KMS-11 (cell line): ENCODE measurements at regions not wholly inside any gene's neighbourhood (a gene's known extent, or its start where the extent isn't known, plus 50 kb on each side); places are given as distances from the start of the nearest gene placed in this dataset.

Experiments used
- H2AFZ ChIP-seq: fragments of 200-600 bp; sonication (generic); 2 replicates; pipeline ENCODE4 v1.6.1; 2016; ENCODE audit warnings: antibody characterized with exemption, mixed run types, low read depth
- H3K27ac ChIP-seq: fragments of 200-600 bp; sonication (generic); 2 replicates; pipeline ENCODE4 v1.6.1; 2016; ENCODE audit warnings: mild to moderate bottlenecking, mixed run types
- H3K27me3 ChIP-seq: fragments of 200-600 bp; sonication (generic); 2 replicates; pipeline ENCODE4 v1.6.1; 2017; ENCODE audit warnings: mild to moderate bottlenecking, low read depth, mixed run types, moderate library complexity; ENCODE audit not compliant: insufficient read depth
- H3K36me3 ChIP-seq: fragments of 200-600 bp; sonication (generic); 2 replicates; pipeline ENCODE4 v1.6.1; 2017; ENCODE audit warnings: mild to moderate bottlenecking, mixed run types; ENCODE audit not compliant: insufficient read depth
- H3K4me1 ChIP-seq: fragments of 200-600 bp; sonication (generic); 2 replicates; pipeline ENCODE4 v1.6.1; 2016; ENCODE audit warnings: mild to moderate bottlenecking, low read depth, mixed run types; ENCODE audit not compliant: poor library complexity, severe bottlenecking
- H3K4me2 ChIP-seq: fragments of 200-600 bp; sonication (generic); 2 replicates; pipeline ENCODE4 v1.7.0; 2016; ENCODE audit warnings: mild to moderate bottlenecking, mixed run types
- H3K4me3 ChIP-seq: fragments of 200-600 bp; sonication (generic); IDR thresholded peaks from 2 replicates; pipeline ENCODE4 v1.6.1; 2017; ENCODE audit warnings: low read depth, low read length, mixed read lengths; ENCODE audit not compliant: insufficient read depth
- H3K79me2 ChIP-seq: fragments of 200-600 bp; sonication (generic); 2 replicates; pipeline ENCODE4 v1.6.1; 2016; ENCODE audit warnings: low read depth, mixed run types; ENCODE audit not compliant: insufficient read depth
- H3K9ac ChIP-seq: fragments of 200-600 bp; sonication (generic); 2 replicates; pipeline ENCODE4 v1.6.1; 2016; ENCODE audit warnings: mild to moderate bottlenecking, mixed run types
- H4K20me1 ChIP-seq: fragments of 200-600 bp; sonication (generic); 2 replicates; pipeline ENCODE4 v1.6.1; 2016; ENCODE audit warnings: mild to moderate bottlenecking, mixed run types; ENCODE audit not compliant: insufficient read depth
- TF ChIP-seq, protein P1 (sequence below): fragments of 200-600 bp; sonication (generic); conservative IDR thresholded peaks from 2 replicates; pipeline ENCODE4 v1.6.1; 2017; ENCODE audit warnings: low read depth, mild to moderate bottlenecking, antibody characterized with exemption, low read length, moderate library complexity, mixed read lengths

- H3K4me1 ChIP-seq: no peaks in the 10 kb centered on the region
- H3K27me3 ChIP-seq: no peaks in the 10 kb centered on the region; the same call in 1 of the 2 replicates
- H3K4me2 ChIP-seq: no peak overlapping the region
- H3K79me2 ChIP-seq: no peaks in the 10 kb centered on the region
- H3K36me3 ChIP-seq: no peaks in the 10 kb centered on the region
- no peak overlapping the region for H3K27ac ChIP-seq
- TF ChIP-seq, protein P1, sequence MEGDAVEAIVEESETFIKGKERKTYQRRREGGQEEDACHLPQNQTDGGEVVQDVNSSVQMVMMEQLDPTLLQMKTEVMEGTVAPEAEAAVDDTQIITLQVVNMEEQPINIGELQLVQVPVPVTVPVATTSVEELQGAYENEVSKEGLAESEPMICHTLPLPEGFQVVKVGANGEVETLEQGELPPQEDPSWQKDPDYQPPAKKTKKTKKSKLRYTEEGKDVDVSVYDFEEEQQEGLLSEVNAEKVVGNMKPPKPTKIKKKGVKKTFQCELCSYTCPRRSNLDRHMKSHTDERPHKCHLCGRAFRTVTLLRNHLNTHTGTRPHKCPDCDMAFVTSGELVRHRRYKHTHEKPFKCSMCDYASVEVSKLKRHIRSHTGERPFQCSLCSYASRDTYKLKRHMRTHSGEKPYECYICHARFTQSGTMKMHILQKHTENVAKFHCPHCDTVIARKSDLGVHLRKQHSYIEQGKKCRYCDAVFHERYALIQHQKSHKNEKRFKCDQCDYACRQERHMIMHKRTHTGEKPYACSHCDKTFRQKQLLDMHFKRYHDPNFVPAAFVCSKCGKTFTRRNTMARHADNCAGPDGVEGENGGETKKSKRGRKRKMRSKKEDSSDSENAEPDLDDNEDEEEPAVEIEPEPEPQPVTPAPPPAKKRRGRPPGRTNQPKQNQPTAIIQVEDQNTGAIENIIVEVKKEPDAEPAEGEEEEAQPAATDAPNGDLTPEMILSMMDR: no peak
- no peak overlapping the region for H3K4me3 ChIP-seq
- H3K9ac ChIP-seq: no peak overlapping the region
- H2AFZ ChIP-seq: no peak overlapping the region
- H4K20me1 ChIP-seq: no peaks in the 10 kb centered on the region
Observed at GRCh38 chr20:57787990-57788781, 78.4 kb upstream of the PMEPA1 start.

- Histone ChIP-seq H3K36me3 (no peaks in the 10 kb centered on the region), H3K79me2 (no peaks in the 10 kb centered on the region), H3K4me3 (no peak overlapping the region), H4K20me1 (no peaks in the 10 kb centered on the region), H3K4me2 (no peak overlapping the region), H3K27ac (no peak overlapping the region), H3K27me3 (no peaks in the 10 kb centered on the region; the same call in 1 of the 2 replicates), H2AFZ (no peak overlapping the region), H3K4me1 (no peaks in the 10 kb centered on the region), H3K9ac (no peak overlapping the region)
- TF ChIP-seq, protein P1: no peak
Observed at GRCh38 chr20:57787151-57787989, 77.6 kb upstream of the PMEPA1 start.

DNA sequence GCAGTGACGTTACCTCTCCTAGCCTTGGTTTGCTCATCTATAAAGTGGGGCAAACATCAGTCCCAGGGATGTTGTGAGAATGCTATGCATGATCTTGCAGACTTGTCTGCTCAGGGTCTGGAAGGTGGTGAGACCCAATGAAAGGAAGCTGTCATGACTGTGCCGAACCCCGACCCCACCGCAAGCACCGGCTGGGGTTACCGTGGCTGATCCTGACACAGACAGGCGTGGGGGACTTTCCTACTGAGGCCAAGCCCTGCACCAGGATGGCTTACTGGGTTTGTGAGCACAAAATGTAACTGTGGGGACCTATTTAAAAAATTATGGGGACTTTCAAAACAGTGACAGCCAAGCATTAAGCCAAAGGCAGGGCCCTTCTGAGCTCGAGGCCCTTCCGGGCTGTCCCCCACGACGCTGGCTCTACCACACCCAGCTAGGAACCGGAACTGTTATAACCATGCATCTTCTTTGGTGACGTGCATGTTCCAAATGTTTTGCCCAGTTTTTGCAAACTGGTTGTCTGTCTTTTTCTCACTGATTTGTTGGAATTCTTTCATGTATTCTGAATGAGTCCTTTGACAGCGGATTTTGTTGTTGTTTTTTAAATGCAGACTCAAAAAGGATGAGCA is 76.6 kb upstream of the PMEPA1 start:
- H3K27ac ChIP-seq: no peak overlapping the region
- no peaks in the 10 kb centered on the region for H3K36me3 ChIP-seq
- no peaks in the 10 kb centered on the region; the same call in 1 of the 2 replicates for H3K27me3 ChIP-seq
- H4K20me1 ChIP-seq: no peaks in the 10 kb centered on the region
- H3K4me3 ChIP-seq: no peak overlapping the region
- no peak overlapping the region for H2AFZ ChIP-seq
- no peaks in the 10 kb centered on the region for H3K4me1 ChIP-seq
- H3K9ac ChIP-seq: no peak overlapping the region
- H3K79me2 ChIP-seq: no peaks in the 10 kb centered on the region
- TF ChIP-seq, protein P1: no peak
- no peak overlapping the region for H3K4me2 ChIP-seq

- Histone ChIP-seq H3K4me1 (no peaks in the 10 kb centered on the region), H3K4me3 (no peak overlapping the region), H3K4me2 (no peak overlapping the region), H3K27me3 (no peaks in the 10 kb centered on the region; the same call in 1 of the 2 replicates), H3K27ac (no peak overlapping the region), H3K79me2 (no peaks in the 10 kb centered on the region), H3K9ac (no peak overlapping the region), H2AFZ (no peak overlapping the region), H3K36me3 (no peaks in the 10 kb centered on the region), H4K20me1 (no peaks in the 10 kb centered on the region)
- TF ChIP-seq, protein P1: no peak
Observed at GRCh38 chr20:57785720-57786119, 75.9 kb upstream of the PMEPA1 start.
